ENCODE measurements at regions not wholly inside any gene's neighbourhood (a gene's known extent, or its start where the extent isn't known, plus 50 kb on each side); places are given as distances from the start of the nearest gene placed in this dataset.

GRCh38 chr11:91927448-91927847 lies 297.2 kb upstream of the FAT3 start:
- Mint-ChIP-seq H3K9me3 (ENCODE audit: unreplicated experiment) (no peaks in the 10 kb centered on the region), H3K36me3 (ENCODE audit: low read depth, unreplicated experiment) (no peaks in the 10 kb centered on the region), H3K27ac (ENCODE audit: unreplicated experiment) (no peak overlapping the region), H3K4me3 (ENCODE audit: unreplicated experiment) (no peak overlapping the region), H3K27me3 (ENCODE audit: unreplicated experiment) (no peaks in the 10 kb centered on the region), H3K4me1 (ENCODE audit: unreplicated experiment) (peaks cover 13% of the 10 kb centered on the region)
- no peak for DNase-seq (ENCODE audit: low spot score)
- TF ChIP-seq CTCF (IDR thresholded peaks at IDR 0.05; ENCODE audit: unreplicated experiment), result no peak

- no peak for DNase-seq (ENCODE audit: low spot score)
These were observed 297.7 kb upstream of the FAT3 start for GRCh38 chr11:91926965-91927364.

GRCh38 chr11:91922846-91923245 lies 301.8 kb upstream of the FAT3 start:
- H3K36me3 Mint-ChIP-seq (ENCODE audit: low read depth, unreplicated experiment), result no peaks in the 10 kb centered on the region
- DNase-seq (ENCODE audit: low spot score), result no peak
- H3K27ac Mint-ChIP-seq (ENCODE audit: unreplicated experiment), result no peak overlapping the region
- no peak for TF ChIP-seq CTCF (IDR thresholded peaks at IDR 0.05; ENCODE audit: unreplicated experiment)
- H3K9me3 Mint-ChIP-seq (ENCODE audit: unreplicated experiment), result no peaks in the 10 kb centered on the region
- no peak overlapping the region for H3K4me3 Mint-ChIP-seq (ENCODE audit: unreplicated experiment)
- peaks cover 2% of the 10 kb centered on the region for H3K27me3 Mint-ChIP-seq (ENCODE audit: unreplicated experiment)
- no peaks in the 10 kb centered on the region for H3K4me1 Mint-ChIP-seq (ENCODE audit: unreplicated experiment)

More at GRCh38 chr11:91926965-91927364, 297.7 kb upstream of the FAT3 start:
- Mint-ChIP-seq H3K9me3 (ENCODE audit: unreplicated experiment) (no peaks in the 10 kb centered on the region), H3K4me1 (ENCODE audit: unreplicated experiment) (peaks cover 13% of the 10 kb centered on the region), H3K27ac (ENCODE audit: unreplicated experiment) (no peak overlapping the region), H3K4me3 (ENCODE audit: unreplicated experiment) (no peak overlapping the region), H3K36me3 (ENCODE audit: low read depth, unreplicated experiment) (no peaks in the 10 kb centered on the region), H3K27me3 (ENCODE audit: unreplicated experiment) (no peaks in the 10 kb centered on the region)
- no peak for TF ChIP-seq CTCF (IDR thresholded peaks at IDR 0.05; ENCODE audit: unreplicated experiment)

- no peaks in the 10 kb centered on the region for H3K9me3 Mint-ChIP-seq (ENCODE audit: unreplicated experiment)
- DNase-seq (ENCODE audit: low spot score), result no peak
- peaks cover 2% of the 10 kb centered on the region for H3K27me3 Mint-ChIP-seq (ENCODE audit: unreplicated experiment)
- no peak overlapping the region for H3K4me3 Mint-ChIP-seq (ENCODE audit: unreplicated experiment)
- no peak for TF ChIP-seq CTCF (IDR thresholded peaks at IDR 0.05; ENCODE audit: unreplicated experiment)
- no peaks in the 10 kb centered on the region for H3K36me3 Mint-ChIP-seq (ENCODE audit: low read depth, unreplicated experiment)
- no peak overlapping the region for H3K27ac Mint-ChIP-seq (ENCODE audit: unreplicated experiment)
- no peaks in the 10 kb centered on the region for H3K4me1 Mint-ChIP-seq (ENCODE audit: unreplicated experiment)
These were observed 302.6 kb upstream of the FAT3 start for GRCh38 chr11:91921974-91922373.

GRCh38 chr11:91913407-91913806 lies 311.2 kb upstream of the FAT3 start:
- Mint-ChIP-seq H3K9me3 (ENCODE audit: unreplicated experiment) (no peaks in the 10 kb centered on the region), H3K27me3 (ENCODE audit: unreplicated experiment) (peaks cover 2% of the 10 kb centered on the region), H3K4me1 (ENCODE audit: unreplicated experiment) (no peaks in the 10 kb centered on the region), H3K27ac (ENCODE audit: unreplicated experiment) (no peak overlapping the region), H3K4me3 (ENCODE audit: unreplicated experiment) (no peak overlapping the region), H3K36me3 (ENCODE audit: low read depth, unreplicated experiment) (no peaks in the 10 kb centered on the region)
- DNase-seq (ENCODE audit: low spot score), result no peak
- TF ChIP-seq CTCF (IDR thresholded peaks at IDR 0.05; ENCODE audit: unreplicated experiment), result no peak
